ENCODE measurements at regions not wholly inside any gene's neighbourhood (a gene's known extent, or its start where the extent isn't known, plus 50 kb on each side); places are given as distances from the start of the nearest gene placed in this dataset.

GRCh38 chr12:28054583-28054982 is 82.0 kb upstream of the PTHLH start:
- no peaks in the 10 kb centered on the region for H3K27me3 ChIP-seq (ENCODE audit: control insufficient read depth, insufficient read depth, low read length, poor library complexity, severe bottlenecking)
- no peak overlapping the region for H3K9ac ChIP-seq (ENCODE audit: extremely low read depth, low read length, poor library complexity, severe bottlenecking)
- no peak overlapping the region for H3K27ac Mint-ChIP-seq
- no peaks in the 10 kb centered on the region for H3K9me3 ChIP-seq (ENCODE audit: control insufficient read depth, low read length)
- no peaks in the 10 kb centered on the region for H3K9me3 Mint-ChIP-seq
- peaks cover under 1% of the 10 kb centered on the region for H3K4me1 Mint-ChIP-seq
- H3K4me3 Mint-ChIP-seq, result no peak overlapping the region
- no peaks in the 10 kb centered on the region for H3K4me1 ChIP-seq (ENCODE audit: control insufficient read depth, insufficient read depth, low read length)
- H3K27me3 Mint-ChIP-seq (ENCODE audit: insufficient read depth), result no peaks in the 10 kb centered on the region
- TF ChIP-seq CTCF (conservative IDR thresholded peaks at IDR 0.05), result no peak
- H3K4me3 ChIP-seq (ENCODE audit: low read length), result no peak overlapping the region
- H3K36me3 ChIP-seq (ENCODE audit: control insufficient read depth, insufficient read depth, low read length), result no peaks in the 10 kb centered on the region
- DNase-seq, result no peak
- H3K36me3 Mint-ChIP-seq (ENCODE audit: low read depth), result no peaks in the 10 kb centered on the region
- H3K27ac ChIP-seq (ENCODE audit: low read depth, low read length), result no peak overlapping the region
- 100% methylated on average over 1 of the region's 1 CpG; no CpG with 5 or more reads in 1 of the 2 experiments for WGBS, 2 experiments (ENCODE audit: insufficient coverage in 1 of 2, insufficient read length in 1 of 2)

- Mint-ChIP-seq H3K36me3 (ENCODE audit: low read depth) (no peaks in the 10 kb centered on the region), H3K27me3 (ENCODE audit: insufficient read depth) (no peaks in the 10 kb centered on the region), H3K4me1 (no peaks in the 10 kb centered on the region), H3K9me3 (no peaks in the 10 kb centered on the region), H3K27ac (no peak overlapping the region), H3K4me3 (no peak overlapping the region)
- H3K27ac ChIP-seq (ENCODE audit: low read depth, low read length), result no peak overlapping the region
- DNase-seq, result no peak
- H3K9me3 ChIP-seq (ENCODE audit: control insufficient read depth, low read length), result no peaks in the 10 kb centered on the region
- H3K9ac ChIP-seq (ENCODE audit: extremely low read depth, low read length, poor library complexity, severe bottlenecking), result no peak overlapping the region
- no peaks in the 10 kb centered on the region for H3K4me1 ChIP-seq (ENCODE audit: control insufficient read depth, insufficient read depth, low read length)
- H3K27me3 ChIP-seq (ENCODE audit: control insufficient read depth, insufficient read depth, low read length, poor library complexity, severe bottlenecking), result no peaks in the 10 kb centered on the region
- 93 to 95% methylated on average over 8 of the region's 8 CpGs for WGBS, 2 experiments (ENCODE audit: insufficient coverage in 1 of 2, insufficient read length in 1 of 2)
- no peak for TF ChIP-seq CTCF (conservative IDR thresholded peaks at IDR 0.05)
- H3K4me3 ChIP-seq (ENCODE audit: low read length), result no peak overlapping the region
- no peaks in the 10 kb centered on the region for H3K36me3 ChIP-seq (ENCODE audit: control insufficient read depth, insufficient read depth, low read length)
Measured at GRCh38 chr12:28057856-28058615, 85.5 kb upstream of the PTHLH start.

GRCh38 chr12:28059220-28059619 is 86.7 kb upstream of the PTHLH start:
- Histone ChIP-seq H3K4me1 (ENCODE audit: control insufficient read depth, insufficient read depth, low read length) (no peaks in the 10 kb centered on the region), H3K9me3 (ENCODE audit: control insufficient read depth, low read length) (no peaks in the 10 kb centered on the region), H3K4me3 (ENCODE audit: low read length) (no peak overlapping the region), H3K36me3 (ENCODE audit: control insufficient read depth, insufficient read depth, low read length) (no peaks in the 10 kb centered on the region), H3K27me3 (ENCODE audit: control insufficient read depth, insufficient read depth, low read length, poor library complexity, severe bottlenecking) (no peaks in the 10 kb centered on the region), H3K27ac (ENCODE audit: low read depth, low read length) (no peak overlapping the region), H3K9ac (ENCODE audit: extremely low read depth, low read length, poor library complexity, severe bottlenecking) (no peak overlapping the region)
- Mint-ChIP-seq H3K36me3 (ENCODE audit: low read depth) (no peaks in the 10 kb centered on the region), H3K27me3 (ENCODE audit: insufficient read depth) (no peaks in the 10 kb centered on the region), H3K4me3 (no peak overlapping the region), H3K9me3 (no peaks in the 10 kb centered on the region), H3K27ac (no peak overlapping the region), H3K4me1 (no peaks in the 10 kb centered on the region)
- DNase-seq, result no peak
- TF ChIP-seq CTCF (conservative IDR thresholded peaks at IDR 0.05), result no peak
- WGBS, 2 experiments (ENCODE audit: insufficient coverage in 1 of 2, insufficient read length in 1 of 2), result no CpG with 5 or more reads among the region's 1 CpG
